HEK293T (cell line): ENCODE measurements at regions not wholly inside any gene's neighbourhood (a gene's known extent, or its start where the extent isn't known, plus 50 kb on each side); places are given as distances from the start of the nearest gene placed in this dataset.

Experiments
- ARNT ChIP-seq: fragments of 450-650 bp; IDR thresholded peaks from 2 replicates; pipeline ENCODE4 v1.6.1; 2017; ENCODE audit warnings: mild to moderate bottlenecking
- BHLHE40 ChIP-seq: fragments of 450-650 bp; IDR thresholded peaks from 2 replicates; pipeline ENCODE4 v1.6.1; 2016; ENCODE audit warnings: mild to moderate bottlenecking, moderate library complexity, borderline replicate concordance
- ELF4 ChIP-seq: fragments of 450-650 bp; IDR thresholded peaks from 2 replicates; pipeline ENCODE4 v1.6.1; 2017; ENCODE audit warnings: antibody characterized with exemption
- FOXA1 ChIP-seq: fragments of 450-650 bp; IDR thresholded peaks from 2 replicates; pipeline ENCODE4 v1.6.1; 2016; ENCODE audit warnings: mild to moderate bottlenecking
- HDGF ChIP-seq: fragments of 450-650 bp; IDR thresholded peaks from 2 replicates; pipeline ENCODE4 v1.6.1; 2017; ENCODE audit warnings: antibody characterized with exemption, borderline replicate concordance
- L3MBTL2 ChIP-seq: fragments of 450-650 bp; conservative IDR thresholded peaks from 2 replicates; pipeline ENCODE4 v1.6.1; 2016; ENCODE audit warnings: mild to moderate bottlenecking
- SP1 ChIP-seq: fragments of 450-650 bp; IDR thresholded peaks from 2 replicates; pipeline ENCODE4 v1.6.1; 2017
- SUZ12 ChIP-seq: fragments of 450-650 bp; IDR thresholded peaks from 2 replicates; pipeline ENCODE4 v1.6.1; 2016; ENCODE audit warnings: mild to moderate bottlenecking

GRCh38 chr11:87739766-87740165 is 435.5 kb downstream of the RAB38 start:
- TF ChIP-seq SUZ12 (no peak), HDGF (no peak), FOXA1 (no peak), BHLHE40 (no peak), L3MBTL2 (no peak), ARNT (no peak), ELF4 (no peak), SP1 (no peak)
